WTC11 (cell line): ENCODE measurements at regions not wholly inside any gene's neighbourhood (a gene's known extent, or its start where the extent isn't known, plus 50 kb on each side); places are given as distances from the start of the nearest gene placed in this dataset.

Experiments
- ATAC-seq: fragments of 200-7000 bp; cut with Tn5 transposase; 2 replicates; pipeline ENCODE4 v1.10.0; 2021; ENCODE audit warnings: mild to moderate bottlenecking, moderate library complexity
- CTCF ChIA-PET: fragments of 300-600 bp; sonication (Branson Sonifier 250); formaldehyde crosslinking; loops from one replicate; lab custom pipeline; 2021; ENCODE audit warnings: antibody characterized with exemption; lab: Charles Lee
- POLR2A ChIA-PET: fragments of 350-600 bp; sonication (Branson Sonifier 250); formaldehyde crosslinking; loops from one replicate; lab custom pipeline; 2021; ENCODE audit warnings: antibody characterized with exemption; lab: Charles Lee
- DNase-seq: peaks from one replicate; pipeline ENCODE4 v3.0.0; 2021; ENCODE audit warnings: low spot score
- H3K27ac Mint-ChIP-seq: 2 replicates; pipeline ENCODE4 v1.8.0; 2021; ENCODE audit warnings: mixed read lengths
- H3K27me3 Mint-ChIP-seq: 2 replicates; pipeline ENCODE4 v1.8.0; 2021; ENCODE audit warnings: low read depth, mild to moderate bottlenecking, moderate library complexity, mixed read lengths
- H3K36me3 Mint-ChIP-seq: 2 replicates; pipeline ENCODE4 v1.8.0; 2021; ENCODE audit warnings: mixed read lengths
- H3K4me1 Mint-ChIP-seq: 2 replicates; pipeline ENCODE4 v1.8.0; 2022; ENCODE audit warnings: mixed read lengths
- H3K4me3 Mint-ChIP-seq: 2 replicates; pipeline ENCODE4 v1.8.0; 2021; ENCODE audit warnings: mild to moderate bottlenecking, moderate library complexity, mixed read lengths
- H3K9me3 Mint-ChIP-seq: 2 replicates; pipeline ENCODE4 v1.8.0; 2021; ENCODE audit warnings: mixed read lengths
- FOXJ3 ChIP-seq: sonication (generic); formaldehyde crosslinking; IDR thresholded peaks from 2 replicates; pipeline ENCODE4 v1.9.0; 2021; ENCODE audit warnings: missing genetic modification reagents, mild to moderate bottlenecking, borderline replicate concordance
- FOXK1 ChIP-seq: sonication (generic); formaldehyde crosslinking; IDR thresholded peaks from 2 replicates; pipeline ENCODE4 v1.8.0; 2022; ENCODE audit warnings: mild to moderate bottlenecking, moderate library complexity, missing genetic modification reagents
- FOXP1 ChIP-seq: sonication (generic); formaldehyde crosslinking; IDR thresholded peaks from 2 replicates; pipeline ENCODE4 v1.8.0; 2022; ENCODE audit warnings: missing genetic modification reagents, mild to moderate bottlenecking, moderate library complexity, borderline replicate concordance
- GABPB1 ChIP-seq: sonication (generic); formaldehyde crosslinking; IDR thresholded peaks from 2 replicates; pipeline ENCODE4 v1.8.1; 2023; ENCODE audit warnings: mild to moderate bottlenecking, missing genetic modification reagents
- IRF2 ChIP-seq: sonication (generic); formaldehyde crosslinking; IDR thresholded peaks from 2 replicates; pipeline ENCODE4 v1.8.0; 2022; ENCODE audit warnings: low read depth, missing genetic modification reagents, borderline replicate concordance
- JUN ChIP-seq: sonication (generic); formaldehyde crosslinking; IDR thresholded peaks from 2 replicates; pipeline ENCODE4 v1.8.0; 2023; ENCODE audit warnings: mild to moderate bottlenecking, missing genetic modification reagents
- KAT7 ChIP-seq: sonication (generic); formaldehyde crosslinking; IDR thresholded peaks from 2 replicates; pipeline ENCODE4 v1.8.1; 2023; ENCODE audit warnings: missing genetic modification reagents, mild to moderate bottlenecking, borderline replicate concordance
- MXD4 ChIP-seq: fragments of 250-450 bp; sonication (Bioruptor Pico); IDR thresholded peaks from 2 replicates; pipeline ENCODE4 v1.8.0; 2021; ENCODE audit warnings: mild to moderate bottlenecking, moderate library complexity, borderline replicate concordance
- NFATC4 ChIP-seq: fragments of 250-450 bp; sonication (Bioruptor Pico); IDR thresholded peaks from 2 replicates; pipeline ENCODE4 v1.9.0; 2021; ENCODE audit warnings: mild to moderate bottlenecking
- SMAD4 ChIP-seq: sonication (generic); formaldehyde crosslinking; IDR thresholded peaks from 2 replicates; pipeline ENCODE4 v1.8.0; 2022; ENCODE audit warnings: mild to moderate bottlenecking, missing genetic modification reagents
- TCF7 ChIP-seq: sonication (generic); formaldehyde crosslinking; IDR thresholded peaks from 2 replicates; pipeline ENCODE4 v1.8.0; 2022; ENCODE audit warnings: mild to moderate bottlenecking, low read depth, missing genetic modification reagents, moderate library complexity
- ZNF317 ChIP-seq: sonication (generic); formaldehyde crosslinking; IDR thresholded peaks from 2 replicates; pipeline ENCODE4 v1.8.1; 2023; ENCODE audit warnings: low read depth, mild to moderate bottlenecking, moderate library complexity, missing genetic modification reagents, borderline replicate concordance
- TF ChIP-seq, protein P1 (sequence below): sonication (generic); formaldehyde crosslinking; IDR thresholded peaks from 2 replicates; pipeline ENCODE4 v1.8.0; 2023; ENCODE audit warnings: missing genetic modification reagents
- TF ChIP-seq, protein P2 (sequence below): sonication (generic); formaldehyde crosslinking; IDR thresholded peaks from 2 replicates; pipeline ENCODE4 v1.8.1; 2022; ENCODE audit warnings: mild to moderate bottlenecking, moderate library complexity, missing genetic modification reagents
- TF ChIP-seq, protein P3 (sequence below): sonication (generic); formaldehyde crosslinking; IDR thresholded peaks from 2 replicates; pipeline ENCODE4 v1.8.1; 2022; ENCODE audit warnings: low read depth, mild to moderate bottlenecking, moderate library complexity, missing genetic modification reagents, borderline replicate concordance
- TF ChIP-seq, protein P4 (sequence below): sonication (generic); formaldehyde crosslinking; conservative IDR thresholded peaks from 2 replicates; pipeline ENCODE4 v1.8.1; 2022; ENCODE audit warnings: mild to moderate bottlenecking, missing genetic modification reagents
- TF ChIP-seq, protein P5 (sequence below): fragments of 250-450 bp; sonication (Bioruptor Pico); IDR thresholded peaks from 2 replicates; pipeline ENCODE4 v2.1.2; 2022; ENCODE audit warnings: mild to moderate bottlenecking, moderate library complexity
- TF ChIP-seq, protein P6 (sequence below): sonication (generic); formaldehyde crosslinking; IDR thresholded peaks from 2 replicates; pipeline ENCODE4 v1.8.1; 2022; ENCODE audit warnings: missing genetic modification reagents, borderline replicate concordance

DNA sequence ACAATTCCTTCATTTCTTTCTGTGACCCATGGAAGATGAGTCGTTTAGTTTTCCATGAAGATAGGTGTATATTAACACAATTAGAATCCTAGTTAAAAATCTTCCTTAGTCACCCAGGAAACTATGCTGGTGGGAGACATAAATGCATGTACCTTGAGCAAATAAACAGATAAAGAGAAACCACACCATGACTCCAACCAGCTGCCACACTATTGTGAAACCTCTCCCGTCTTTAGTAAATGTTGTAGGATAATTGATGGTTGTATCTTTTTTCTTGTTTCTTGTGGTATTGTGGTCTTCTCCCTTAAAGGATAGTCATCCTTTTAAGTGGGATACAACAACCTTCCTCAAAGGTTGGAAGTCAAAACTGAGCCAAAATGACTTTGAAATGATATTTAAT is 103.8 kb upstream of the LEF1 start:
- no peak for TF ChIP-seq ZNF317 (CRISPR knock-in tag)
- TF ChIP-seq FOXP1 (CRISPR knock-in tag) = no peak
- TF ChIP-seq MXD4 = no peak
- TF ChIP-seq, protein P1, sequence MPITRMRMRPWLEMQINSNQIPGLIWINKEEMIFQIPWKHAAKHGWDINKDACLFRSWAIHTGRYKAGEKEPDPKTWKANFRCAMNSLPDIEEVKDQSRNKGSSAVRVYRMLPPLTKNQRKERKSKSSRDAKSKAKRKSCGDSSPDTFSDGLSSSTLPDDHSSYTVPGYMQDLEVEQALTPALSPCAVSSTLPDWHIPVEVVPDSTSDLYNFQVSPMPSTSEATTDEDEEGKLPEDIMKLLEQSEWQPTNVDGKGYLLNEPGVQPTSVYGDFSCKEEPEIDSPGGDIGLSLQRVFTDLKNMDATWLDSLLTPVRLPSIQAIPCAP (CRISPR knock-in tag) = no peak
- TF ChIP-seq IRF2 = no peak
- no peak for TF ChIP-seq FOXJ3 (CRISPR knock-in tag)
- TF ChIP-seq, all 79 proteins: peak for 0
- ChIA-PET POLR2A (no interaction called here), CTCF (no interaction called here)
- DNase-seq (no peak), ATAC-seq (no peak)
- Mint-ChIP-seq H3K36me3 (no peaks in the 10 kb centered on the region), H3K4me1 (0 out of 2 replicates have a peak, but pooled peaks cover 4% of the 10 kb centered on the region), H3K4me3 (no peak overlapping the region), H3K27ac (no peak overlapping the region), H3K27me3 (no peaks in the 10 kb centered on the region), H3K9me3 (no peaks in the 10 kb centered on the region; the same call in 1 of the 2 replicates)

DNA sequence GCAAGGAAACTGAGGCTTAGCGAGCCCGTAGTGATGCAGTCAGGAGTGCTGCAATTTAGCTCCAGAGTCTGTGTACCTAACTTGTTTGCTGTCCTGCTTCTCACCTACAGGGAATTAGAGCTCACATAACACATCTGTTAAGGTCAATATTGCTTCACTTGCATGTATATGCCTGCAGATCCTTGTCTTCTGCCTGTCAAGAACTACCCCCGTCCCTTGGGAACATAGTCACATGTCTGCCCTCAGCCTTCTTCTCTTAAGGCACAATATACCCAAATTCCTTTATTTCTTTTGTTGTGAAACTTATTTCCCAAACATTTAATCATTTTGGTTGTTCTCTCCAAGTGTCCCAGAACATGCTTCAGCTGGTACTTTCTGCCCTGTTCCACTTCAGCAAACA is 103.3 kb upstream of the LEF1 start:
- CTCF ChIA-PET = no interaction called here
- TF ChIP-seq, protein P2, sequence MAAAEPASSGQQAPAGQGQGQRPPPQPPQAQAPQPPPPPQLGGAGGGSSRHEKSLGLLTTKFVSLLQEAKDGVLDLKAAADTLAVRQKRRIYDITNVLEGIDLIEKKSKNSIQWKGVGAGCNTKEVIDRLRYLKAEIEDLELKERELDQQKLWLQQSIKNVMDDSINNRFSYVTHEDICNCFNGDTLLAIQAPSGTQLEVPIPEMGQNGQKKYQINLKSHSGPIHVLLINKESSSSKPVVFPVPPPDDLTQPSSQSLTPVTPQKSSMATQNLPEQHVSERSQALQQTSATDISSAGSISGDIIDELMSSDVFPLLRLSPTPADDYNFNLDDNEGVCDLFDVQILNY (CRISPR knock-in tag) = no peak
- TF ChIP-seq, protein P3, sequence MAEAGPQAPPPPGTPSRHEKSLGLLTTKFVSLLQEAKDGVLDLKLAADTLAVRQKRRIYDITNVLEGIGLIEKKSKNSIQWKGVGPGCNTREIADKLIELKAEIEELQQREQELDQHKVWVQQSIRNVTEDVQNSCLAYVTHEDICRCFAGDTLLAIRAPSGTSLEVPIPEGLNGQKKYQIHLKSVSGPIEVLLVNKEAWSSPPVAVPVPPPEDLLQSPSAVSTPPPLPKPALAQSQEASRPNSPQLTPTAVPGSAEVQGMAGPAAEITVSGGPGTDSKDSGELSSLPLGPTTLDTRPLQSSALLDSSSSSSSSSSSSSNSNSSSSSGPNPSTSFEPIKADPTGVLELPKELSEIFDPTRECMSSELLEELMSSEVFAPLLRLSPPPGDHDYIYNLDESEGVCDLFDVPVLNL (CRISPR knock-in tag) = no peak
- TF ChIP-seq, protein P1 (CRISPR knock-in tag) = no peak
- no peak for TF ChIP-seq KAT7 (CRISPR knock-in tag)
- no peak for TF ChIP-seq ZNF317 (CRISPR knock-in tag)
- TF ChIP-seq GABPB1 (CRISPR knock-in tag) = no peak
- TF ChIP-seq TCF7 (CRISPR knock-in tag) = no peak
- TF ChIP-seq, protein P4, sequence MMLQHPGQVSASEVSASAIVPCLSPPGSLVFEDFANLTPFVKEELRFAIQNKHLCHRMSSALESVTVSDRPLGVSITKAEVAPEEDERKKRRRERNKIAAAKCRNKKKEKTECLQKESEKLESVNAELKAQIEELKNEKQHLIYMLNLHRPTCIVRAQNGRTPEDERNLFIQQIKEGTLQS (CRISPR knock-in tag) = no peak
- TF ChIP-seq, protein P5, sequence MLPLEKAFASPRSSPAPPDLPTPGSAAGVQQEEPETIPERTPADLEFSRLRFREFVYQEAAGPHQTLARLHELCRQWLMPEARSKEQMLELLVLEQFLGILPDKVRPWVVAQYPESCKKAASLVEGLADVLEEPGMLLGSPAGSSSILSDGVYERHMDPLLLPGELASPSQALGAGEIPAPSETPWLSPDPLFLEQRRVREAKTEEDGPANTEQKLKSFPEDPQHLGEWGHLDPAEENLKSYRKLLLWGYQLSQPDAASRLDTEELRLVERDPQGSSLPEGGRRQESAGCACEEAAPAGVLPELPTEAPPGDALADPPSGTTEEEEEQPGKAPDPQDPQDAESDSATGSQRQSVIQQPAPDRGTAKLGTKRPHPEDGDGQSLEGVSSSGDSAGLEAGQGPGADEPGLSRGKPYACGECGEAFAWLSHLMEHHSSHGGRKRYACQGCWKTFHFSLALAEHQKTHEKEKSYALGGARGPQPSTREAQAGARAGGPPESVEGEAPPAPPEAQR (CRISPR knock-in tag) = no peak
- TF ChIP-seq, protein P6, sequence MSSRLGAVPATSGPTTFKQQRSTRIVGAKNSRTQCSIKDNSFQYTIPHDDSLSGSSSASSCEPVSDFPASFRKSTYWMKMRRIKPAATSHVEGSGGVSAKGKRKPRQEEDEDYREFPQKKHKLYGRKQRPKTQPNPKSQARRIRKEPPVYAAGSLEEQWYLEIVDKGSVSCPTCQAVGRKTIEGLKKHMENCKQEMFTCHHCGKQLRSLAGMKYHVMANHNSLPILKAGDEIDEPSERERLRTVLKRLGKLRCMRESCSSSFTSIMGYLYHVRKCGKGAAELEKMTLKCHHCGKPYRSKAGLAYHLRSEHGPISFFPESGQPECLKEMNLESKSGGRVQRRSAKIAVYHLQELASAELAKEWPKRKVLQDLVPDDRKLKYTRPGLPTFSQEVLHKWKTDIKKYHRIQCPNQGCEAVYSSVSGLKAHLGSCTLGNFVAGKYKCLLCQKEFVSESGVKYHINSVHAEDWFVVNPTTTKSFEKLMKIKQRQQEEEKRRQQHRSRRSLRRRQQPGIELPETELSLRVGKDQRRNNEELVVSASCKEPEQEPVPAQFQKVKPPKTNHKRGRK (CRISPR knock-in tag) = no peak
- no peak for TF ChIP-seq FOXK1
- TF ChIP-seq FOXP1 (CRISPR knock-in tag) = no peak
- no peak for TF ChIP-seq NFATC4
- TF ChIP-seq JUN = no peak
- TF ChIP-seq SMAD4 (CRISPR knock-in tag) = no peak
- TF ChIP-seq, all 79 proteins: peak for 0
- no peaks in the 10 kb centered on the region; the same call in 1 of the 2 replicates for H3K9me3 Mint-ChIP-seq
- no peak for DNase-seq
- no peak overlapping the region for H3K4me3 Mint-ChIP-seq
- no peak for ATAC-seq
- no peaks in the 10 kb centered on the region for H3K36me3 Mint-ChIP-seq
- 0 out of 2 replicates have a peak, but pooled peaks cover 4% of the 10 kb centered on the region for H3K4me1 Mint-ChIP-seq
- POLR2A ChIA-PET = no interaction called here
- no peak overlapping the region for H3K27ac Mint-ChIP-seq
- no peaks in the 10 kb centered on the region for H3K27me3 Mint-ChIP-seq
